Panc1 (cell line): ENCODE measurements at regions not wholly inside any gene's neighbourhood (a gene's known extent, or its start where the extent isn't known, plus 50 kb on each side); places are given as distances from the start of the nearest gene placed in this dataset.

ENCODE experiments used
- ATAC-seq: fragments of 200-7000 bp; cut with Tn5 transposase; 2 replicates; pipeline ENCODE4 v1.9.1; 2020; ENCODE audit warnings: mild to moderate bottlenecking, moderate library complexity
- BruUV-seq: library from RNA; stranded (reverse); fragments of 400-500 nt; replicated peaks from 2 replicates; lab custom pipeline; 2021; lab: Mats Ljungman, UMichigan
- CTCF ChIA-PET: fragments of 300-600 bp; sonication (Branson Sonifier 250); formaldehyde crosslinking; loops from one replicate; lab custom pipeline; 2022; ENCODE audit warnings: antibody characterized with exemption; lab: Charles Lee
- POLR2A ChIA-PET: fragments of 300-600 bp; sonication (Branson Sonifier 250); formaldehyde crosslinking; loops from one replicate; lab custom pipeline; 2022; ENCODE audit warnings: antibody characterized with exemption; lab: Charles Lee
- DNase-seq: peaks from one replicate; pipeline ENCODE4 v3.0.0-alpha.2; 2010; ENCODE audit warnings: low read depth, low spot score
- H3K27ac ChIP-seq: 2 replicates; pipeline ENCODE4 v1.5.1; 2011; ENCODE audit warnings: mild to moderate bottlenecking, low read length, inconsistent platforms
- H3K27me3 ChIP-seq: fragments of 200-500 bp; sonication (Bioruptor generic); 2 replicates; pipeline ENCODE4 v1.6.0; 2014; ENCODE audit warnings: low read length, inconsistent platforms; ENCODE audit not compliant: control insufficient read depth, insufficient read depth
- H3K36me3 ChIP-seq: fragments of 200-500 bp; sonication (Bioruptor generic); 2 replicates; pipeline ENCODE4 v1.5.1; 2014; ENCODE audit warnings: inconsistent platforms, mild to moderate bottlenecking, low read length, moderate library complexity; ENCODE audit not compliant: control insufficient read depth, insufficient read depth
- H3K4me1 ChIP-seq: 2 replicates; pipeline ENCODE4 v1.5.1; 2011; ENCODE audit warnings: inconsistent platforms, mild to moderate bottlenecking, low read length, moderate library complexity; ENCODE audit not compliant: control insufficient read depth, insufficient read depth
- H3K4me3 ChIP-seq, 2 experiments: 2 replicates each; pipeline ENCODE4 v1.5.1; 2011 to 2012; ENCODE audit warnings: low read depth in 2 of 2, low read length in 2 of 2, mild to moderate bottlenecking in 2 of 2, inconsistent platforms in 1 of 2, moderate library complexity in 1 of 2
- H3K9me3 ChIP-seq: fragments of 200-500 bp; sonication (Bioruptor generic); 2 replicates; pipeline ENCODE4 v1.5.1; 2014; ENCODE audit warnings: low read depth, mild to moderate bottlenecking, inconsistent platforms, low read length, moderate library complexity; ENCODE audit not compliant: control insufficient read depth, insufficient read depth
- POLR2AphosphoS5 ChIP-seq: IDR thresholded peaks from 2 replicates; pipeline ENCODE4 v1.6.1; 2012; ENCODE audit warnings: mild to moderate bottlenecking, low read depth, low read length, moderate library complexity
- REST ChIP-seq, 2 experiments: IDR thresholded peaks; 2 replicates each; pipeline ENCODE4 v1.6.1; 2011 to 2012; ENCODE audit warnings: low read depth in 2 of 2, control low read depth in 1 of 2, low read length in 1 of 2, mild to moderate bottlenecking in 1 of 2, moderate library complexity in 1 of 2; ENCODE audit not compliant: insufficient read depth in 1 of 2
- SIN3A ChIP-seq: IDR thresholded peaks from 2 replicates; pipeline ENCODE4 v1.6.1; 2012; ENCODE audit warnings: low read depth, mild to moderate bottlenecking, low read length, moderate library complexity, borderline replicate concordance; ENCODE audit not compliant: insufficient read depth
- TCF7L2 ChIP-seq: IDR thresholded peaks from 2 replicates; pipeline ENCODE4 v1.6.1; 2011; ENCODE audit warnings: mild to moderate bottlenecking, low read depth, low read length, inconsistent platforms
- in situ Hi-C: cut with HindIII; loops from 2 replicates; pipeline ENCODE4 v1.10.0; 2016; ENCODE audit warnings: low sequenced_read_pairs, low pct_unique_long_range_greater_than_20kb
- intact Hi-C: fragments of 100-400 bp; cut with micrococcal nuclease; formaldehyde crosslinking; loops from one replicate; pipeline ENCODE4 v1.10.0; 2022; ENCODE audit not compliant: unreplicated experiment
- TF ChIP-seq, protein P1 (sequence below): fragments of 450-650 bp; IDR thresholded peaks from 2 replicates; pipeline ENCODE4 v1.5.1; 2017; ENCODE audit warnings: mild to moderate bottlenecking

DNA sequence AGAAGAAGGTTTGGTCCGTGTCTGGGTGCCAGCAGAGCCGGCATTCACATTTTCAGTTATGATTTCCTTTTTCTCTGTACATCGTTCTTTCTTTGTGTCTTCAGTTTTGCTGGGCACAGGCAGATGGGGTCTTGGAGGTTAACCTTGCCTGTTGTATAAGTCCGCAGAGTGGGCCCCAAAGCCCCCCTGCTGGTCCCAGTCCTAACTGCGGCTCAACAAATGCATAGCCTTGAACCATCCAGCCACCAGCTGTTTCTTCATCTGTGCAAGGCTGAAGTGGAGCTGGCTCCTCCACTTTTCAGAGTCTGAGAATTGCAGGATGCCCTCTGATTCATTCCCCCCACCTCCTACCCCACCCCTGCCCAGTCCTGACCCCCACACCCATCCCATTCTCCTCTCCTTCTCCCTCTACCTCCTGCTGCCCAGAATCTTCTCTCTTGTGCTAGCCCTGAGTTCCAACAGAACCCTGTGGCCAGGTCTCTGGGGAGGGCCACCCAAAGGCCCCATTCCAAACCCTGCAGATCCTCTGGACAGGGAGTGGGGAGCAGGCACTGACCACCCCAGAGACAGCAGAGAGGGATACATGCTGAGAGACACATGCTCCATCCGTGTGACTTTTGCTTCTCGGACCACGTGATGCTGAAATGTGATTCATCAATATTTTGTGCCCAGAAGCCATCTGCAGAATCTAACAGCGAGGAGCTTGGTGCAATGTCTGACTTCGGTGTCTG is 386.5 kb upstream of the SULF2 start:
- ATAC-seq: no peak
- Histone ChIP-seq H3K4me3 (no peak overlapping the region), H3K27ac (no peak overlapping the region), H3K36me3 (no peaks in the 10 kb centered on the region), H3K9me3 (no peaks in the 10 kb centered on the region), H3K27me3 (peaks cover 18% of the 10 kb centered on the region), H3K4me1 (no peaks in the 10 kb centered on the region)
- no TSS peak for BruUV-seq
- DNase-seq: no peak
- in situ Hi-C loops (no loop called here), intact Hi-C loops (loop anchor here (5.0 kb wide), 1 partner anchor 179 kb away; no protein-coding TSS in a partner anchor)
- ChIA-PET POLR2A (no interaction called here), CTCF (no interaction called here)
- TF ChIP-seq REST (IDR thresholded peaks at IDR 0.05; ENCODE audit: insufficient read depth in 1 of 2, low read depth in 2 of 2, low read length in 1 of 2) (no peak), POLR2AphosphoS5 (no peak), SIN3A (no peak), TCF7L2 (no peak)
- TF ChIP-seq, protein P1, sequence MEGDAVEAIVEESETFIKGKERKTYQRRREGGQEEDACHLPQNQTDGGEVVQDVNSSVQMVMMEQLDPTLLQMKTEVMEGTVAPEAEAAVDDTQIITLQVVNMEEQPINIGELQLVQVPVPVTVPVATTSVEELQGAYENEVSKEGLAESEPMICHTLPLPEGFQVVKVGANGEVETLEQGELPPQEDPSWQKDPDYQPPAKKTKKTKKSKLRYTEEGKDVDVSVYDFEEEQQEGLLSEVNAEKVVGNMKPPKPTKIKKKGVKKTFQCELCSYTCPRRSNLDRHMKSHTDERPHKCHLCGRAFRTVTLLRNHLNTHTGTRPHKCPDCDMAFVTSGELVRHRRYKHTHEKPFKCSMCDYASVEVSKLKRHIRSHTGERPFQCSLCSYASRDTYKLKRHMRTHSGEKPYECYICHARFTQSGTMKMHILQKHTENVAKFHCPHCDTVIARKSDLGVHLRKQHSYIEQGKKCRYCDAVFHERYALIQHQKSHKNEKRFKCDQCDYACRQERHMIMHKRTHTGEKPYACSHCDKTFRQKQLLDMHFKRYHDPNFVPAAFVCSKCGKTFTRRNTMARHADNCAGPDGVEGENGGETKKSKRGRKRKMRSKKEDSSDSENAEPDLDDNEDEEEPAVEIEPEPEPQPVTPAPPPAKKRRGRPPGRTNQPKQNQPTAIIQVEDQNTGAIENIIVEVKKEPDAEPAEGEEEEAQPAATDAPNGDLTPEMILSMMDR: no peak

- ATAC-seq: no peak
- H3K36me3 ChIP-seq: no peaks in the 10 kb centered on the region
- intact Hi-C loops: loop anchor here (5.0 kb wide), 1 partner anchor 179 kb away; no protein-coding TSS in a partner anchor
- no TSS peak for BruUV-seq
- ChIA-PET CTCF (interaction anchor here (0.5 kb wide), 1 partner anchor 862 kb away, joined by 3 read pairs; no protein-coding TSS in a partner anchor), POLR2A (no interaction called here)
- DNase-seq: no peak
- peaks cover 18% of the 10 kb centered on the region for H3K27me3 ChIP-seq
- H3K9me3 ChIP-seq: no peaks in the 10 kb centered on the region
- H3K27ac ChIP-seq: no peak overlapping the region
- TF ChIP-seq SIN3A (no peak), TCF7L2 (no peak), POLR2AphosphoS5 (no peak), REST (IDR thresholded peaks at IDR 0.05; ENCODE audit: insufficient read depth in 1 of 2, low read depth in 2 of 2, low read length in 1 of 2) (no peak)
- TF ChIP-seq, protein P1: no peak
- in situ Hi-C loops: no loop called here
- H3K4me1 ChIP-seq: no peaks in the 10 kb centered on the region
- H3K4me3 ChIP-seq: no peak overlapping the region
Measured at GRCh38 chr20:48171071-48171470, 385.8 kb upstream of the SULF2 start.
